Sigmoid colon (tissue), 6 donors: ENCODE measurements at regions not wholly inside any gene's neighbourhood (a gene's known extent, or its start where the extent isn't known, plus 50 kb on each side); places are given as distances from the start of the nearest gene placed in this dataset.

Experiments
- DNase-seq: peaks from one replicate; pipeline ENCODE4 v3.0.0-alpha.2; 2019
- H3K27ac ChIP-seq, 4 donors: fragments of 200-600 bp; sonication (generic); one replicate each; pipeline ENCODE4 v1.5.1; 2016 to 2019; ENCODE audit warnings: mild to moderate bottlenecking in 1 of 4
- H3K27me3 ChIP-seq, 3 donors: fragments of 200-600 bp; sonication (generic); one replicate each; pipeline ENCODE4 v1.5.1; 2019; ENCODE audit warnings: mild to moderate bottlenecking in 1 of 3
- H3K36me3 ChIP-seq, 4 donors: fragments of 200-600 bp; sonication (generic); one replicate each; pipeline ENCODE4 v1.5.1; 2016 to 2019
- H3K4me1 ChIP-seq, 4 donors: fragments of 200-600 bp; sonication (generic); one replicate each; pipeline ENCODE4 v1.5.1; 2017 to 2019
- H3K4me3 ChIP-seq, 4 donors: fragments of 200-600 bp; sonication (generic); one replicate each; pipeline ENCODE4 v1.5.1; 2017 to 2019; ENCODE audit warnings: mild to moderate bottlenecking in 2 of 4, moderate library complexity in 1 of 4
- H3K9me3 ChIP-seq, 4 donors: fragments of 200-600 bp in 3 of 4; sonication (generic) in 3 of 4; one replicate each; pipeline versions ENCODE4 v1.5.1 to v1.6.1; 2013 to 2019
- CTCF ChIP-seq, 4 experiments: fragments of 450-650 bp in 3 of 4; fragments of 200-600 bp in 1 of 4; IDR thresholded peaks; one replicate each; pipeline ENCODE4 v1.5.1; 2016 to 2019; ENCODE audit warnings: antibody characterized with exemption in 4 of 4, mild to moderate bottlenecking in 3 of 4, moderate library complexity in 2 of 4
- EP300 ChIP-seq, 4 donors: sonication (generic); formaldehyde crosslinking; IDR thresholded peaks; one replicate each; pipeline ENCODE4 v1.6.1; 2017; ENCODE audit warnings: antibody characterized with exemption in 4 of 4
- POLR2A ChIP-seq, 2 donors: fragments of 450-650 bp; IDR thresholded peaks; one replicate each; pipeline ENCODE4 v1.6.1; 2016; ENCODE audit warnings: antibody characterized with exemption in 2 of 2, mild to moderate bottlenecking in 2 of 2, moderate library complexity in 2 of 2
- POLR2AphosphoS5 ChIP-seq, 4 donors: sonication (generic); formaldehyde crosslinking; IDR thresholded peaks; one replicate each; pipeline ENCODE4 v1.6.1; 2017; ENCODE audit warnings: antibody characterized with exemption in 4 of 4
- WGBS, 2 donors: extraction: QIAGEN DNeasy Blood & Tissue Kit; methylation state at CpG; one replicate each; pipeline ENCODE4 v1.1.7; 2013; 5-methylcytosine and 5-hydroxymethylcytosine counted together
- intact Hi-C: fragments of 100-400 bp; cut with DNase I; formaldehyde crosslinking; loops from one replicate; pipeline ENCODE4 v1.15.1; 2023
- donor health status: healthy with polysubstance abuse.
- donor health status: healthy.

- WGBS, 2 donors = 84 to 87% methylated on average over 7 of the region's 7 CpGs
- Histone ChIP-seq H3K36me3 (no peaks in the 10 kb centered on the region), H3K27ac (no peak overlapping the region), H3K4me1 (no peaks in the 10 kb centered on the region), H3K27me3 (peaks cover 0 to 23% (median 4%) of the 10 kb centered on the region in 3 donors), H3K4me3 (no peak overlapping the region), H3K9me3 (no peaks in the 10 kb centered on the region)
- TF ChIP-seq POLR2A (IDR thresholded peaks at IDR 0.05) = no peak
- TF ChIP-seq CTCF (IDR thresholded peaks at IDR 0.05) = no peak
- TF ChIP-seq EP300 (IDR thresholded peaks at IDR 0.05) = no peak
- no peak for TF ChIP-seq POLR2AphosphoS5 (IDR thresholded peaks at IDR 0.05)
- DNase-seq = no peak
- intact Hi-C loops = no loop called here
Observed at GRCh38 chr1:4047666-4048065, 147.6 kb upstream of the C1orf174 start.

- intact Hi-C loops = no loop called here
- TF ChIP-seq EP300 (IDR thresholded peaks at IDR 0.05) = no peak
- TF ChIP-seq POLR2A (IDR thresholded peaks at IDR 0.05) = no peak
- no peak for TF ChIP-seq CTCF (IDR thresholded peaks at IDR 0.05)
- TF ChIP-seq POLR2AphosphoS5 (IDR thresholded peaks at IDR 0.05) = no peak
- Histone ChIP-seq H3K27me3 (peaks cover 0 to 23% (median 4%) of the 10 kb centered on the region in 3 donors), H3K4me1 (no peaks in the 10 kb centered on the region), H3K4me3 (no peak overlapping the region), H3K36me3 (no peaks in the 10 kb centered on the region), H3K9me3 (no peaks in the 10 kb centered on the region), H3K27ac (no peak overlapping the region)
- WGBS, 2 donors = 76 to 82% methylated on average over 14 of the region's 14 CpGs
- no peak for DNase-seq
Observed at GRCh38 chr1:4048076-4048475, 148.0 kb upstream of the C1orf174 start.

- intact Hi-C loops = no loop called here
- WGBS, 2 donors = 84 to 86% methylated on average over 9 of the region's 9 CpGs
- Histone ChIP-seq H3K4me1 (no peaks in the 10 kb centered on the region), H3K36me3 (no peaks in the 10 kb centered on the region), H3K4me3 (no peak overlapping the region), H3K9me3 (no peaks in the 10 kb centered on the region), H3K27me3 (peaks cover 0 to 23% (median 4%) of the 10 kb centered on the region in 3 donors), H3K27ac (no peak overlapping the region)
- DNase-seq = no peak
- TF ChIP-seq CTCF (IDR thresholded peaks at IDR 0.05) (no peak), POLR2AphosphoS5 (IDR thresholded peaks at IDR 0.05) (no peak), EP300 (IDR thresholded peaks at IDR 0.05) (no peak), POLR2A (IDR thresholded peaks at IDR 0.05) (no peak)
Observed at GRCh38 chr1:4048921-4049320, 148.8 kb upstream of the C1orf174 start.

- intact Hi-C loops = no loop called here
- H3K4me3 ChIP-seq = no peak overlapping the region
- H3K27ac ChIP-seq = no peak overlapping the region
- TF ChIP-seq EP300 (IDR thresholded peaks at IDR 0.05) (no peak), CTCF (IDR thresholded peaks at IDR 0.05) (no peak), POLR2AphosphoS5 (IDR thresholded peaks at IDR 0.05) (no peak), POLR2A (IDR thresholded peaks at IDR 0.05) (no peak)
- H3K36me3 ChIP-seq = no peaks in the 10 kb centered on the region
- no peaks in the 10 kb centered on the region for H3K4me1 ChIP-seq
- no peak for DNase-seq
- 88 to 90% methylated on average over 12 of the region's 12 CpGs for WGBS, 2 donors
- no peaks in the 10 kb centered on the region for H3K9me3 ChIP-seq
- H3K27me3 ChIP-seq = peaks cover 0 to 40% (median 15%) of the 10 kb centered on the region in 3 donors
Observed at GRCh38 chr1:4050998-4051397, 150.9 kb upstream of the C1orf174 start.

GRCh38 chr1:4052657-4053056 is 152.6 kb upstream of the C1orf174 start:
- WGBS, 2 donors = 80 to 84% methylated on average over 6 of the region's 6 CpGs
- Histone ChIP-seq H3K36me3 (no peaks in the 10 kb centered on the region), H3K27me3 (peaks cover 0 to 36% (median 15%) of the 10 kb centered on the region in 3 donors), H3K27ac (no peak overlapping the region), H3K9me3 (no peaks in the 10 kb centered on the region), H3K4me3 (no peak overlapping the region), H3K4me1 (no peaks in the 10 kb centered on the region)
- no peak for TF ChIP-seq POLR2A (IDR thresholded peaks at IDR 0.05)
- no peak for TF ChIP-seq CTCF (IDR thresholded peaks at IDR 0.05)
- TF ChIP-seq POLR2AphosphoS5 (IDR thresholded peaks at IDR 0.05) = no peak
- TF ChIP-seq EP300 (IDR thresholded peaks at IDR 0.05) = no peak
- no peak for DNase-seq
- intact Hi-C loops = no loop called here
